ENCODE measurements at regions not wholly inside any gene's neighbourhood (a gene's known extent, or its start where the extent isn't known, plus 50 kb on each side); places are given as distances from the start of the nearest gene placed in this dataset.
"Not testable (repeated sequence)": the region's sequence is repeated elsewhere in the genome, so short reads cannot be mapped to it uniquely, and the experiment has no call there.

DNA sequence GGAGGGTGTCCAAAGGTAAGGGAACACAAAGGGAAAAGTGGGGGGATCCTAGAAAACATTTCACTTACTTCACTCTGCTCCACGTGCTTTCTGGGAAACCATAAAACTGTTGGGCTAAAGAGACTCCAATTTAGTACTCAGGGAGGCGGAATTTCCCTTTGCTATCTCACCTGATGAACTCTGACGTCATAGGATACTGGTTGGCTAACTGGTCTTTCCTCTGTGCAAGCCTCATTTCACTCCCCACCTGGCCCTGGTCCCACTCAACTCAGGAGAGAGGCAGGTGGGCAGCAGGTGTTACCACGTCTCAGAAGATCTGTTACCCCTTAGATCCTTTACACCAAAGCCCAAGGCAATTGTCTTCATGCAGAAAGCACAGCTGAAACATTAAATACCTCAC, 51.8 kb upstream of the PMAIP1 start:
- DNase-seq (ENCODE audit: low spot score) = no peak

DNA sequence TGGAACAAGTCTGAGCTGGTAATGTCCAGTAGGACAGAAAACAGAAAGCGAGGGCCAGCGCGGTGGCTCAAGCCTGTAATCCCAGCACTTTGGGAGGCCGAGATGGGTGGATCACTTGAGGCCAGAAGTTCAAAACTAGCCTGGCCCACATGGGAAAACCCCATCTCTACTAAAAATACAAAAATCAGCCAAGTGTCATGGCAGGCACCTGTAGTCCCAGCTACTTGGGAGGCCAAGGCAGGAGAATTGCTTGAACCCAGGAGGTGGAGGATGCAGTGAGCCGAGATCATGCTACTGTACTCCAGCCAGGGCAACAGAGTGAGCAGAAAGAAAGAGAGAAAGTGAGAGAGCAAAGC, 52.3 kb upstream of the PMAIP1 start:
- DNase-seq (ENCODE audit: low spot score) = not testable (repeated sequence)

- no peak for DNase-seq (ENCODE audit: low spot score)
Measured at GRCh38 chr18:59846814-59847490, 52.8 kb upstream of the PMAIP1 start.

GRCh38 chr18:59842947-59843346, 56.8 kb upstream of the PMAIP1 start:
- no peak for DNase-seq (ENCODE audit: low spot score)

DNA sequence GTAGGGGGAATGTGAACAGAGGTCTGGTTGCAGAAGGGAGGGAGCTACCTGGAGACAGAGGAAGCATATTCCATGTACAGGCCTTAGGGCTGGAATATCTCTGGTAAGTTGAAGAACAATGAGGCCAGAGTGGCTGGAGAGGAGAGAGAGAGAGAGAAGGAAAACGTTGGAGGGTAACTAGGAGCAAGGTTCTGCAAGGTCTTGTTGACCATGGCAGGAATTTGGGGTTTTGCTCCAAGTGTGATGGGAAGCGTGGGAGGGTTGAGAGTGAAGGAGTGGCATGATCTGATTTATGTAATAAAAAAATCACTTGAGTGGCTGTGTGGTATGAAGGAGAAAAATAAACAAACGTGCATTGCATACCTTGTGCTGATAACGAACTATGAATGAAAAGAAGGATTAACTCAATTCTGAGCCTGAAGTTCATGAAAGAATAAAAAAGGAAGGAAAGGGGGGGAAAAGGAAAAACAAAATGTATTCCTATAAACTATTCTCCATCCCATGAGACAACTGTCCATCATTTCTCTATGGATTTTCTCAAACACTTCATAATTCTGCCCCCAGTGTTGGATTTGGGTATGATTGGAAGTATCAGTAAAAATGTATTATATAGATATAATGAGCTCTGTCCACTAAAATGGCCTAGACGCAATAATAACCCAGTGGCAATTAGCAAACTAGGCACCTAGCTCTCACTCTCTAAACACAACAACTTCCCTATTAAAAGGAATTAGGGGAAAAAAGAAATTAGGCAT, 59.7 kb upstream of the PMAIP1 start:
- no peak for DNase-seq (ENCODE audit: low spot score)

DNA sequence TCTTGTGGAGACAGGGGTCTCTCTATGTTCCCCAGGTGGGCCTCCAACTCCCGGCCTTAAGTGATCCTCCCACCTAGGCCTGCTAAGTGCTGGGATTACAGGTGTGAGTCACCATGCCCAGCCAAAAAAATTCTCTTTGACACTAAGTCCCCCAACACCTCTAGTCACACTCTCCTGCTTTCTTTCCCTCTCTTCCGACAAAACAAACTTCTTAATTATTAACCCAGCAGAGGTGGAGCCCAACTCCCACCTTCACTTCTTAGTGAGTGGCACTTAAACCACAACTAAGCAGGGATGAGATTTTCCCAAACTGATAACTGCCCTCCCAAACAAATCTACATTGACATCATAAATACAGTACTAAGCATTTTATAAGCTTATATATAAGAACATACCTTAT, 60.5 kb upstream of the PMAIP1 start:
- no peak for DNase-seq (ENCODE audit: low spot score)

DNA sequence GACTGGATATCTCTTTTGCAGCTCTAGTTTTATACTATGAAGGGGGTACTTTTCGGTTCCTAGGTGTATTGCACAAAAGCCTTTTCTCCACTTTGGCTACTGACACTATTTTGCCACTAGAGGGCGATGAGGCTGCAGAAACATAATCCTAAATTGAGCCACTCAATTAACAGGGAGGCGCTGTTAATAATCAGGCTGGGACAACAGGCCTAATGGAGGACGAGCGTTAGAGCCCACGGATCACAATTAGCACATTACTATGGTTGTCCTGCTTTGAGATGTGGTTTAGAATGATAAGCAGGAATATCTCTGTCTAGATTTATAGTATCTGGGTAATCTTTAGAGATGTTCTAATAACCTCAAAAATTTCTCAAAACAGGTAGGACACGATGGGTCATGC, 62.2 kb upstream of the PMAIP1 start:
- DNase-seq (ENCODE audit: low spot score) = peak; percentile 68

DNA sequence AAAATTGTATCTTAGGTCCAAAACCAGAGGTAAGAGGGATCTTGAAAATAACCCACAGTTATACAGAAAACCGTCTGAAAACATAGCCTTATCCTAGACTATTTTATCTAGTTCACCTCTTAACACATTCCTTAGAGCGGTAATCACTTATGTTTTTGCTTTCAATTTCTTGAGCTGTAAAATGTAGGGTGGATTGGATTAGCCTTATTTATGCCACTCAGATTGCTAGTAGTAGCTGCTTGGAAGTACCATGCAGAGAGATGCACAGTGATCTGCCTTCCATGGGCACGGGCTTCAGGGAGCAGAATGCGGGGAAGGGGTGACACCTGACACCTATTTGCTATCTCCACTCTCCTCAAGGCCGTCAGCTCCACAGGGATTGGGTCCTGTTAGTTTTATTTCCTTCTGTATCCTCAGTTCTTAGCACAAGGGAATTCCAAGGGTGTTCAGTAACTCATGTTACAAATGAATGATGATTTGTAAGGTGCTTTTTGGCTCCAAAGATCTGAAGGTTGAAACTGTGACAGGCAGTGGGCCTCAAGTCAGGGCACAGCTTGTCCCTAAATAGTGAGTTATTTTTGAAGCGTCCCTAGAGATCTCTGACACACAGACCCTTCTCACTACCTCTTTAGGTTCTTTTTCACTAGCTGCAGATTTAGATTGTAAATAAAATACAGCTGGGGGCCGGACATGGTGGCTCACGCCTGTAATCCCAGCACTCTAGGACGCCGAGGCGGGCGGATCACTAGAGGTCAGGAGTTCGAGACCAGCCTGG, 64.0 kb upstream of the PMAIP1 start:
- DNase-seq (ENCODE audit: low spot score) = no peak

- DNase-seq (ENCODE audit: low spot score) = no peak
Measured at GRCh38 chr18:59834267-59834666, 65.5 kb upstream of the PMAIP1 start.

DNA sequence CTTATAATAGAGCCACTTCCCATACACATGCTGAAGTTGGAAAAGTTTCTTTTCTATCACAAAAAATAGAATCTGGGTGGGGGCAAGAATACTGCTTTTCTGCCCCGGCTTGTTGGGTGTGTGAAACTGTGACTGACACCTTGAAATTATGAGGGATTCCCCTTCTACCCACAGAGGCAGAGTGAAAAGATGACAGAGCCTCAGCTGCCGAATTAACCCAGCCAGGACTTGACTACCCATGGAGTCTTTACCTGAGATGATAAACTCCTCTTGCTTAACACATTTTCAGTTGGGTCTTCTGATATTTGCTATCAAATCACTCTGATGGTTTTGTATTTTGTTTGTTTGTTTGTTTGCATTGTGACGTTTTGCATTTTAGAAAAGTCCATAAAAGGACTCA, 66.0 kb upstream of the PMAIP1 start:
- no peak for DNase-seq (ENCODE audit: low spot score)

- DNase-seq (ENCODE audit: low spot score) = peak; percentile 84
Measured at GRCh38 chr18:59823596-59824195, 76.1 kb upstream of the PMAIP1 start.

DNA sequence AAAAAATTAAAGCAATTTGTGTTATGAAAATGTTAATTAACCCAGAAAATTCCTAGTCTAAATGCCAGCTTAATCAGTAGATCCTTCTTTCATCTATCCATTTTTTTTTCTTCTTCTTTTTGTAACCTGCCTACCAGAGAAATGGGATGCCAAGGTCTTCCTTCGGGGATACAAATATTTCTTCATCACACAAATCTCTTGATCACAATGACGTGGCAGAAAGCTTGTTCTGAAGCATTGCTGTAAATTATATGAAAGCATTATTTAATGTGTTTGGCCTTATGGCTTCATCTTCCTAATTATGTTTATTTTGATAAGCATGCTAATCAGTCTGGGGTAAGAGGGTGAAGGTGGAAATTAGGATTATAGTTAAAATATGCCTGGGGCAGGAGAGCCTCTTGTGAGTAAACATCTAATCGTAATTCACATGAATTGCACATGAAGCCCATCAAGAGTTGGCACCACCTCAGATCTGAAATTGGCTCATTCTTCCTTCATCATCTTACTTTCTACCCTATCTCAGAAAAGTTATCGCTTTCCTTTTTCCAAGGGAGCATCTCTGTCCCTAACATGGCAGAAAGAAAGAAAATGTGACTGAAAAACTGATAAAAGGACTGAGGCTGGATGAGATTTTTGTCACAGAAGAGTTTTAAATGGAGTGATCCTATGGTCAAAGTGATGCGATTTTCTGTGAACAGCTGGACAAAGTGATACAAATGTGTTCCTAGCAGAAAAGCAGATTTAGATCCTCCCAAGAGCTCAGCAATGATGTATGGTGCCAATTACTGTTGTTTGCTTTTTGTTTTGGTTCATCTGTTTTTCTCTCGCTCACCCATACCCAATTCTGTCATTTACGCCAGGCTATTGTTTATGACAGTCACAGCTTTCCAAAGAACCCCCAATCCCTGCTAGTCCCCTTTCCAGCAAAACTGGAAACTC, 76.9 kb upstream of the PMAIP1 start:
- no peak for DNase-seq (ENCODE audit: low spot score)

DNA sequence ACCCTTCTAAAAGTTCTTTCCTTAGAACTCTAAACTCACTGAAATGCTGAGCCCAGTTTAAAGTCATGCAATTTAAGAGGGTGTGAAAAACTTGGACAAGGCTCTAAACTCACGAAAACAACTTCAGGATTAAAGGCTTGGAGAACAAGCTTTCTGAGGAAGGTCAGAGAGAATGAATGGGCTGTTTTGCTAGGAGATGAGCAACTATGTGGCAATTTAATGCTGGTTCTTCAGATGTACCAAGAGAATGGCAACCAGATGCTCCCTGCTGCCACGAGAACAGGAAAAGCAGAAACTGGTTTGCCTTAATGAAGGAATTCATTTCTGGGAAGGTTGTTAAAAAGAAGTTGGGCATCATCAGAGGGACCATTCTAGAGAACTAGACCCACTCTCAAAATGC, 77.8 kb upstream of the PMAIP1 start:
- peak; percentile 54 for DNase-seq (ENCODE audit: low spot score)

GRCh38 chr18:59820663-59821062, 79.1 kb upstream of the PMAIP1 start:
- DNase-seq (ENCODE audit: low spot score) = no peak

GRCh38 chr18:59818769-59819168, 81.0 kb upstream of the PMAIP1 start:
- no peak for DNase-seq (ENCODE audit: low spot score)

DNA sequence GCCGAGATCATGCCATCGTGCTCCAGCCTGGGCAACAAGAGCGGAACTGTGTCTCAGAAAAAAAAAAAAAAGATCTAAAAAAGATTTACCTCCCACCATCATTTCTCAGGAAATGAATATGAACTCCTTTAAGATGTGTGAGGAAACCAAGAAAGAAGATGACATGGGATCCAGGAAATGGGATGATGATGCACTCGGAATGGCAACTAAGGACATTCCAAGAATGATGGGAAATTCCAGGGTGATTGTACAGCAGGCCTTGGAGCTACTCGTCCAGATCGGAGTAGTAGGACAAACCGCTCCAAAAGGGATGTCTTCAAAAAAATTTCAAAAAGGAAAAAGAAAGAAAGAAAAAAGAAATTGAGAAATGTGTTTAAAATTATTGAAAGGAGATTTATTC, 84.9 kb upstream of the PMAIP1 start:
- no peak for DNase-seq (ENCODE audit: low spot score)

DNA sequence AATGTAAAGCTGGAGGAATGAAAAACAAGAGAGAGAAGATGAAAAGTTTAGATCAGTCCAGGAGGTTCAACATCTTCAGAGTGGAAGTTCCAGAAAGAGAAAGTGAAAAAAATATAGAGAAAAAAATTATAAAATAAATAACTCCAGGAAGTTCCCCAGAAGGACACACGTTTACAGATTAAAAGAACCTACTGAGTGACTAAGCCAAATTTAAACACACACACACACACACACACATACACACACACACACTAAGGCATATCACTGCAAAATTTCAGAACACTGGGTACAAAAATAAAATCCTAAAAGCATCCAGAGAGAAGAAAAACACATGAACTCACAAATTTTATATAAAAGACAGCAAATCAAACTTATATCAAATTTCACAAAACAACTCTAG, 85.9 kb upstream of the PMAIP1 start:
- no peak for DNase-seq (ENCODE audit: low spot score)

DNA sequence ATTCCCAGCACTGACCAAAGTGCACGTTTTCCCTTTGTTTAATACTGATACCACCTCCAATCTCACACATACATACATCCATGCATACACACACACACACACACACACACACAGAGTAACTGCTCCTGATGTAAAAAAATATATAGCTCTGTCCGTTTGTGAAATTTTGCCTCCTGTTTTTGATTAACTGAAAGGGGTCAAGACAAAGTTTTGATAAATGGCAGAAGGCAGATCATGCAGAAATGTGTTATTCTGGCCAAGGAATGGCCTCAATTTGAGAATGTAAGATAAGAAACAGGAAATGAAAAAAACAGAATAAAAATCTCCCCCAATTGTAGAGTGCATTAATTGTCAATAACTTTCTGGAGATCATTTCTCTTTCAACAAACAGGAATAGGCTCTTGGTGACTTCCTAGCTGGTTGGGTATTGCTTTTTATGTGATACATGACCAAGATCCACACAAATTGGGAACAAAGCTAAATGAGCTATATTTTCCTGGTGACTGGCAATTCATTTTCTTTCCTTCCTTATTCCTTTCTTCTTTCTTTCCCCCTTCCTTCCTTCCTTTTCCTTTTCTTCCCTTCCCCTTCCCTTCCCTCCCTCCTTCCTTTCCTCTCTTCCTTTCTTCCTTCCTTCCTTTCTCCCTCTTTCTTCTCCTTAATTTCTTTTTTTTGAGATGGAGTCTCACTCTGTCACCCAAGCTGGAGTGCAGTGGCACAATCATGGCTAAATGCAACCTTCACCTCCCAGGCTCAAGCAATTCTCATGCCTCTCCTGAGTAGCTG, 88.9 kb upstream of the PMAIP1 start:
- DNase-seq (ENCODE audit: low spot score) = no peak

- DNase-seq (ENCODE audit: low spot score) = no peak
Measured at GRCh38 chr18:59810183-59810582, 89.6 kb upstream of the PMAIP1 start.

GRCh38 chr18:59802031-59802430, 97.8 kb upstream of the PMAIP1 start:
- no peak for DNase-seq (ENCODE audit: low spot score)

- no peak for DNase-seq (ENCODE audit: low spot score)
Measured at GRCh38 chr18:59801576-59801975, 98.2 kb upstream of the PMAIP1 start.

Data from Ammon's horn (tissue), 1 donor.